ENCODE measurements at regions not wholly inside any gene's neighbourhood (a gene's known extent, or its start where the extent isn't known, plus 50 kb on each side); places are given as distances from the start of the nearest gene placed in this dataset.

- DNase-seq: no peak
These were observed 141.2 kb upstream of the ST6GAL2 start for GRCh38 chr2:107027205-107027604.

- no peak for DNase-seq
These were observed 141.8 kb upstream of the ST6GAL2 start for GRCh38 chr2:107027810-107028209.

- no peak for DNase-seq
These were observed 142.7 kb upstream of the ST6GAL2 start for GRCh38 chr2:107028661-107029060.

GRCh38 chr2:107036293-107036692 is 150.3 kb upstream of the ST6GAL2 start:
- no peak for DNase-seq

- DNase-seq: no peak
These were observed 176.2 kb upstream of the ST6GAL2 start for GRCh38 chr2:107062173-107062572.

- DNase-seq: no peak
These were observed 176.7 kb upstream of the ST6GAL2 start for GRCh38 chr2:107062599-107063220.

GRCh38 chr2:107063228-107063627 is 177.3 kb upstream of the ST6GAL2 start:
- DNase-seq: no peak

GRCh38 chr2:107064750-107065149 is 178.8 kb upstream of the ST6GAL2 start:
- no peak for DNase-seq

GRCh38 chr2:107068069-107068916 is 182.3 kb upstream of the ST6GAL2 start:
- DNase-seq: no peak

GRCh38 chr2:107069890-107070289 is 183.9 kb upstream of the ST6GAL2 start:
- DNase-seq: no peak

- no peak for DNase-seq
These were observed 186.4 kb upstream of the ST6GAL2 start for GRCh38 chr2:107072150-107072940.

GRCh38 chr2:107078584-107078983 is 192.6 kb upstream of the ST6GAL2 start:
- DNase-seq: no peak

- no peak for DNase-seq
These were observed 200.5 kb upstream of the ST6GAL2 start for GRCh38 chr2:107086497-107086896.

- DNase-seq: no peak
These were observed 202.2 kb upstream of the ST6GAL2 start for GRCh38 chr2:107088156-107088555.

GRCh38 chr2:107091163-107091864 is 205.3 kb upstream of the ST6GAL2 start:
- no peak for DNase-seq

GRCh38 chr2:107093426-107093957 is 207.5 kb upstream of the ST6GAL2 start:
- DNase-seq: no peak

GRCh38 chr2:107094450-107094986 is 208.6 kb upstream of the ST6GAL2 start:
- no peak for DNase-seq

GRCh38 chr2:107102176-107102575 is 216.2 kb upstream of the ST6GAL2 start:
- DNase-seq: no peak

- no peak for DNase-seq
These were observed 221.4 kb upstream of the ST6GAL2 start for GRCh38 chr2:107107351-107107750.

- no peak for DNase-seq
These were observed 222.6 kb upstream of the ST6GAL2 start for GRCh38 chr2:107108556-107108955.

GRCh38 chr2:107111623-107112022 is 225.7 kb upstream of the ST6GAL2 start:
- DNase-seq: no peak

- DNase-seq: no peak
These were observed 226.6 kb upstream of the ST6GAL2 start for GRCh38 chr2:107112561-107112960.

Measured in NCI-H1048 (cell line).